Activated CD8-positive, alpha-beta T cell treated with anti-CD3 and anti-CD28 coated beads for 36 hours (primary cell): ENCODE measurements at regions not wholly inside any gene's neighbourhood (a gene's known extent, or its start where the extent isn't known, plus 50 kb on each side); places are given as distances from the start of the nearest gene placed in this dataset.

Source experiments
- ATAC-seq: fragments of 200-7000 bp; cut with Tn5 transposase; one replicate; pipeline ENCODE4 v1.10.0; 2021; ENCODE audit warnings: mild to moderate bottlenecking, moderate library complexity
- CTCF ChIA-PET: fragments of 350-600 bp; sonication (Branson Sonifier 250); formaldehyde crosslinking; loops from one replicate; lab custom pipeline; 2021; ENCODE audit warnings: antibody characterized with exemption; lab: Charles Lee
- POLR2A ChIA-PET: fragments of 350-600 bp; sonication (Branson Sonifier 250); formaldehyde crosslinking; loops from one replicate; lab custom pipeline; 2021; ENCODE audit warnings: antibody characterized with exemption; lab: Charles Lee
- DNase-seq: peaks from one replicate; pipeline ENCODE4 v3.0.0-alpha.2; 2020
- H3K27ac Mint-ChIP-seq: one replicate; pipeline ENCODE4 v1.8.0; 2021; ENCODE audit warnings: mild to moderate bottlenecking, mixed read lengths
- H3K27me3 Mint-ChIP-seq: one replicate; pipeline ENCODE4 v1.8.0; 2021; ENCODE audit warnings: mixed read lengths
- H3K36me3 Mint-ChIP-seq: one replicate; pipeline ENCODE4 v1.8.0; 2021; ENCODE audit warnings: low read depth, mixed read lengths
- H3K4me1 Mint-ChIP-seq: one replicate; pipeline ENCODE4 v1.8.0; 2021; ENCODE audit warnings: low read depth, mixed read lengths
- H3K4me3 Mint-ChIP-seq: one replicate; pipeline ENCODE4 v1.8.0; 2021; ENCODE audit warnings: mild to moderate bottlenecking, moderate library complexity, mixed read lengths
- H3K9me3 Mint-ChIP-seq: one replicate; pipeline ENCODE4 v1.8.0; 2021; ENCODE audit warnings: mixed read lengths
- CTCF ChIP-seq: fragments of 200-600 bp; IDR thresholded peaks from one replicate; pipeline ENCODE4 v1.8.0; 2022; ENCODE audit warnings: antibody characterized with exemption, mild to moderate bottlenecking
- intact Hi-C: fragments of 100-400 bp; cut with micrococcal nuclease; formaldehyde crosslinking; loops from one replicate; pipeline ENCODE4 v1.10.0; 2022

- H3K4me3 Mint-ChIP-seq: no peak overlapping the region
- no peak for ATAC-seq
- POLR2A ChIA-PET: interaction anchor here (0.6 kb wide), 1 partner anchor 256 kb away, joined by 3 read pairs; no protein-coding TSS in a partner anchor
Observed at GRCh38 chr2:59590798-59591197, 962.7 kb downstream of the BCL11A start.

GRCh38 chr2:59589881-59590280 lies 963.6 kb downstream of the BCL11A start:
- H3K4me1 Mint-ChIP-seq: peaks cover 8% of the 10 kb centered on the region
- POLR2A ChIA-PET: no interaction called here
- no peak for TF ChIP-seq CTCF
- intact Hi-C loops: loop anchor here (10.0 kb wide), 1 partner anchor 285 kb away; no protein-coding TSS in a partner anchor
- H3K27me3 Mint-ChIP-seq: no peaks in the 10 kb centered on the region
- CTCF ChIA-PET: no interaction called here
- H3K9me3 Mint-ChIP-seq: no peaks in the 10 kb centered on the region
- H3K27ac Mint-ChIP-seq: no peak overlapping the region
- DNase-seq (no peak), ATAC-seq (no peak)
- H3K36me3 Mint-ChIP-seq: no peaks in the 10 kb centered on the region
- no peak overlapping the region for H3K4me3 Mint-ChIP-seq

More at GRCh38 chr2:59590798-59591197, 962.7 kb downstream of the BCL11A start:
- H3K27me3 Mint-ChIP-seq: no peaks in the 10 kb centered on the region
- no peak for DNase-seq
- peaks cover 9% of the 10 kb centered on the region for H3K4me1 Mint-ChIP-seq
- TF ChIP-seq CTCF: no peak
- H3K27ac Mint-ChIP-seq: no peak overlapping the region
- H3K9me3 Mint-ChIP-seq: no peaks in the 10 kb centered on the region
- no peaks in the 10 kb centered on the region for H3K36me3 Mint-ChIP-seq
- intact Hi-C loops: no loop called here
- CTCF ChIA-PET: no interaction called here

- intact Hi-C loops: loop anchor here (10.0 kb wide), 1 partner anchor 283 kb away; no protein-coding TSS in a partner anchor
- no peak overlapping the region for H3K4me3 Mint-ChIP-seq
- no peaks in the 10 kb centered on the region for H3K4me1 Mint-ChIP-seq
- H3K27ac Mint-ChIP-seq: no peak overlapping the region
- ChIA-PET POLR2A (no interaction called here), CTCF (interaction anchor here (1.5 kb wide), 1 partner anchor 9 kb away, joined by 4 read pairs; no protein-coding TSS in a partner anchor)
- no peak for TF ChIP-seq CTCF
- H3K36me3 Mint-ChIP-seq: no peaks in the 10 kb centered on the region
- ATAC-seq: no peak
- no peaks in the 10 kb centered on the region for H3K9me3 Mint-ChIP-seq
- H3K27me3 Mint-ChIP-seq: no peaks in the 10 kb centered on the region
- no peak for DNase-seq
Observed at GRCh38 chr2:59588286-59588685, 965.2 kb downstream of the BCL11A start.

- DNase-seq: no peak
- H3K36me3 Mint-ChIP-seq: no peaks in the 10 kb centered on the region
- no peaks in the 10 kb centered on the region for H3K4me1 Mint-ChIP-seq
- no peak for TF ChIP-seq CTCF
- ChIA-PET CTCF (no interaction called here), POLR2A (no interaction called here)
- no peak overlapping the region for H3K4me3 Mint-ChIP-seq
- no peaks in the 10 kb centered on the region for H3K27me3 Mint-ChIP-seq
- intact Hi-C loops: loop anchor here (10.0 kb wide), 1 partner anchor 281 kb away; no protein-coding TSS in a partner anchor
- H3K9me3 Mint-ChIP-seq: no peaks in the 10 kb centered on the region
- no peak overlapping the region for H3K27ac Mint-ChIP-seq
- no peak for ATAC-seq
Observed at GRCh38 chr2:59586176-59586575, 967.3 kb downstream of the BCL11A start.

- no peaks in the 10 kb centered on the region for H3K27me3 Mint-ChIP-seq
Observed at GRCh38 chr2:59585655-59586054, 967.8 kb downstream of the BCL11A start.

More at GRCh38 chr2:59585655-59586054, 967.8 kb downstream of the BCL11A start:
- H3K9me3 Mint-ChIP-seq: no peaks in the 10 kb centered on the region
- H3K27ac Mint-ChIP-seq: no peak overlapping the region
- intact Hi-C loops: loop anchor here (10.0 kb wide), 1 partner anchor 281 kb away; no protein-coding TSS in a partner anchor
- no peak for TF ChIP-seq CTCF
- no peaks in the 10 kb centered on the region for H3K4me1 Mint-ChIP-seq
- ChIA-PET POLR2A (no interaction called here), CTCF (interaction anchor here (0.8 kb wide), 1 partner anchor 126 kb away, joined by 3 read pairs; no protein-coding TSS in a partner anchor)
- no peaks in the 10 kb centered on the region for H3K36me3 Mint-ChIP-seq
- DNase-seq: no peak
- no peak for ATAC-seq
- no peak overlapping the region for H3K4me3 Mint-ChIP-seq
